ENCODE measurements at regions not wholly inside any gene's neighbourhood (a gene's known extent, or its start where the extent isn't known, plus 50 kb on each side); places are given as distances from the start of the nearest gene placed in this dataset.
"Not testable (repeated sequence)": the region's sequence is repeated elsewhere in the genome, so short reads cannot be mapped to it uniquely, and the experiment has no call there.

- not testable (repeated sequence) for TF ChIP-seq CTCF (tag by site-specific recombination; IDR thresholded peaks at IDR 0.05); ZNF530 (tag by site-specific recombination; IDR thresholded peaks at IDR 0.05; ENCODE audit: low read depth); YY1 (tag by site-specific recombination; IDR thresholded peaks at IDR 0.05); KLF16 (tag by site-specific recombination; IDR thresholded peaks at IDR 0.05); SALL2 (tag by site-specific recombination; IDR thresholded peaks at IDR 0.05; ENCODE audit: borderline replicate concordance); ZNF416 (tag by site-specific recombination; IDR thresholded peaks at IDR 0.05); ZNF132 (tag by site-specific recombination; IDR thresholded peaks at IDR 0.05; ENCODE audit: borderline replicate concordance); ZNF449 (tag by site-specific recombination; IDR thresholded peaks at IDR 0.05); ZNF704 (tag by site-specific recombination; IDR thresholded peaks at IDR 0.05); PATZ1 (tag by site-specific recombination; IDR thresholded peaks at IDR 0.05); ZFP41 (tag by site-specific recombination; IDR thresholded peaks at IDR 0.05; ENCODE audit: borderline replicate concordance); ZNF433 (tag by site-specific recombination; IDR thresholded peaks at IDR 0.05; ENCODE audit: low read depth); ZNF114 (tag by site-specific recombination; IDR thresholded peaks at IDR 0.05)
Observed at GRCh38 chr5:121665542-121665941, 186.1 kb upstream of the FTMT start.
